GM12875 (cell line): ENCODE measurements at regions not wholly inside any gene's neighbourhood (a gene's known extent, or its start where the extent isn't known, plus 50 kb on each side); places are given as distances from the start of the nearest gene placed in this dataset.
"Not testable (repeated sequence)": the region's sequence is repeated elsewhere in the genome, so short reads cannot be mapped to it uniquely, and the experiment has no call there.

Experiments used
- H3K4me3 ChIP-seq: one replicate; pipeline ENCODE4 v1.5.1; 2011; ENCODE audit warnings: low read depth, low read length, control low read depth
- TF ChIP-seq, protein P1 (sequence below): IDR thresholded peaks from 2 replicates; pipeline ENCODE4 v1.5.1; 2011; ENCODE audit warnings: low read depth, mild to moderate bottlenecking, control low read depth, inconsistent platforms, low read length, moderate library complexity, borderline replicate concordance; ENCODE audit not compliant: insufficient read depth

DNA sequence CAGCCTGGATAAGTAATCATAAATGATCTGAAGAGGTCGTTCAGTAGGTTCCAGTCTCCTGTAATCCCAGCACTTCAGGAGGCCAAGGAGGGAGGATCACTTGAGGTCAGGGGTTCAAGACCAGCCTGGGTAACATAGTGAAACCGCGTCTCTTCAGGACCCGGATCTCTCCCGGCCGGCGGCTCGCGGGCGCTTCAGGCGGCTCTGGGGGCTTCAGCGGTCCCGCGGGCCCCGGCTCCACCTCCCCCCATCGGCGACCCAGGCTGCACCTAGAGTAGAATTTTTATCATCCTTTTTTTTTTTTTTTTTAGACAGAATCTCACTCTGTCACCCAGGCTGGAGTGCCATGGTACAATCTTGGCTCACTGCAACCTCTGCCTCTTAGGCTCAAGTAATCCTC is 95.9 kb downstream of the ABCC12 start:
- H3K4me3 ChIP-seq = no peak overlapping the region
- TF ChIP-seq, protein P1, sequence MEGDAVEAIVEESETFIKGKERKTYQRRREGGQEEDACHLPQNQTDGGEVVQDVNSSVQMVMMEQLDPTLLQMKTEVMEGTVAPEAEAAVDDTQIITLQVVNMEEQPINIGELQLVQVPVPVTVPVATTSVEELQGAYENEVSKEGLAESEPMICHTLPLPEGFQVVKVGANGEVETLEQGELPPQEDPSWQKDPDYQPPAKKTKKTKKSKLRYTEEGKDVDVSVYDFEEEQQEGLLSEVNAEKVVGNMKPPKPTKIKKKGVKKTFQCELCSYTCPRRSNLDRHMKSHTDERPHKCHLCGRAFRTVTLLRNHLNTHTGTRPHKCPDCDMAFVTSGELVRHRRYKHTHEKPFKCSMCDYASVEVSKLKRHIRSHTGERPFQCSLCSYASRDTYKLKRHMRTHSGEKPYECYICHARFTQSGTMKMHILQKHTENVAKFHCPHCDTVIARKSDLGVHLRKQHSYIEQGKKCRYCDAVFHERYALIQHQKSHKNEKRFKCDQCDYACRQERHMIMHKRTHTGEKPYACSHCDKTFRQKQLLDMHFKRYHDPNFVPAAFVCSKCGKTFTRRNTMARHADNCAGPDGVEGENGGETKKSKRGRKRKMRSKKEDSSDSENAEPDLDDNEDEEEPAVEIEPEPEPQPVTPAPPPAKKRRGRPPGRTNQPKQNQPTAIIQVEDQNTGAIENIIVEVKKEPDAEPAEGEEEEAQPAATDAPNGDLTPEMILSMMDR = no peak

DNA sequence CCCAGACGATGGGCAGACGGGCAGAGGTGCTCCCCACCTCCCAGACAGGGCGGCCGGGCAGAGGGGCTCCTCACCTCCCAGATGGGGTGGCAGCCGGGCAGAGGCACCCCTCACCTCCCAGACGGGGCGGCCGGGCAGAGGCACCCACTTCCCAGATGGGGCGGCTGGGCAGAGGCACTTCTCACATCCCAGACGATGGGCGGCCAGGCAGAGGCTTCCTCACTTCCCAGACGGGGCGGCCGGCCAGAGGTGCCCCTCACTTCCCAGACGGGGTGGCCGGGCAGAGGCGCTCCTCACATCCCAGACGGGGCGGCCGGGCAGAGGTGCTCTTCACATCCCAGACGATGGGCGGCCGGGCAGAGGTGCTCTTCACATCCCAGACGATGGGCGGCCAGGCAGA is 96.6 kb downstream of the ABCC12 start:
- not testable (repeated sequence) for H3K4me3 ChIP-seq

DNA sequence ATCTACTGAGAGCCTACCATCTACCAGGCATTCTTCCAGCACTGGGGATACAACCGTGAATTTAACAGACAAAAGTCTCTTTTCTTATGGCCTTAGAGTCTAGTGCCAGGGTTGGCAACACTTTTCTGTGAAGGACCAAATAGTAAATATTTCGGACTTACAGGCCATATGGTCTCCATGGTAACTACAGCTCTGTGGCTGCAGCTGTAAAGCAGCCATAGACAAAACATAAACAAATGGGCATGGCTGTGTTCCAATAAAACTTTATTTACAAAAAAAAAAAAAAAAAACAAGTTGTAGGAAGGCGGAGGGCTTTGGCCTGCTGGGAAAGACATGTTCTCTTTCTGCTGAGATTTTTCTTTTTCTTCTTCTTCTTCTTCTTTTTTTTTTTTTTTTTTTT is 98.7 kb downstream of the ABCC12 start:
- no peak overlapping the region for H3K4me3 ChIP-seq
- TF ChIP-seq, protein P1 = no peak

DNA sequence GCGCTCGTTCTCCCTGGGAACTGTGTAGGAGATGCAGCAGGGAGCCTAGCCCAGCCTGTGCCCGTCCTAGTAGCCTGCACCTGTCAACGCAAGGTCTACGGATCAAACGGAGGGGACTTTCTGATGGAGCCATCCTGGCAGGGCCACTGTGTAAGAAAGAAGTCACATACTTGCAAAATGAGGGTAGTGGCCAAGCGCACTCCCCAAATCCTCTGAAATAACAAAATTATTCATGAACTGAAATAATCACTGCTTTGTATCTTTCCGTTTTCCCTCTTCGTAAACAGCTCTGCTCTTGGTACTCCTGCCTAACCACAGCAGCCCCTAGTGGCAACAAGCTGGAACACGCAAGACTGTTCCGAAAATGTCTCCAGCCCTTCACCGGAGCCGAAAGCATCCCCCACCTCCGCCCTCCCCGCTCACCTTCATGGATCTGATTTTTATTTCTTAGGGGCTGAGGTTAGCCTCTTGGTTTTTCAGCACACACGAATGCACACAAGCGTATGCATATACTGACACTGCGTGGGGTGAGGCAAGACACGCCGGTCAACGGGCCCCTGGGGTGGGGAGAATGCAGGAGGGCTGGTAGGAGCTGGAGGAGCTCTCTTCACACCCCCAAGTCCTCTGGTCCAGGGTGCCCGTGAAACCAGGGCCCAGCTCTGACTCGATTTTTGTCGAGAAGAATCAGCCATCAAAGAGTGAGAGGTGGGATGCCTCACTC is 100.8 kb downstream of the ABCC12 start:
- no peak overlapping the region for H3K4me3 ChIP-seq
- TF ChIP-seq, protein P1 = peak; percentile 87

DNA sequence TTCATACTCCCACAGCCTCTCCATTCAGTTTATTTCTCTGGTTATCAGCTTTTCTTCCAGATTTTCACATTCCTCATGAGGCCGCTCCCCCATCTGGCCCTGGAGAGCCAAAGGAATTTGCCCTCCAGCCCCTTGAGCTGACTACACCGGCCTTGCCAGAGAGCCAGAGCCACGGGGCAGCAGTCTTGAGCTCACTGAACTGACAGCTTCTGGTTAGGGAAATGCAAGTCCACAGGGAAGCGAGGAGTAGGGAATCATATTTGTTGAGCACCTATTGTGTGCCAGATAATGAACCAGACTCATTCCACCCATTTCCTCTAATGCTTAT is 102.4 kb downstream of the ABCC12 start:
- H3K4me3 ChIP-seq = no peak overlapping the region
- TF ChIP-seq, protein P1 = no peak

DNA sequence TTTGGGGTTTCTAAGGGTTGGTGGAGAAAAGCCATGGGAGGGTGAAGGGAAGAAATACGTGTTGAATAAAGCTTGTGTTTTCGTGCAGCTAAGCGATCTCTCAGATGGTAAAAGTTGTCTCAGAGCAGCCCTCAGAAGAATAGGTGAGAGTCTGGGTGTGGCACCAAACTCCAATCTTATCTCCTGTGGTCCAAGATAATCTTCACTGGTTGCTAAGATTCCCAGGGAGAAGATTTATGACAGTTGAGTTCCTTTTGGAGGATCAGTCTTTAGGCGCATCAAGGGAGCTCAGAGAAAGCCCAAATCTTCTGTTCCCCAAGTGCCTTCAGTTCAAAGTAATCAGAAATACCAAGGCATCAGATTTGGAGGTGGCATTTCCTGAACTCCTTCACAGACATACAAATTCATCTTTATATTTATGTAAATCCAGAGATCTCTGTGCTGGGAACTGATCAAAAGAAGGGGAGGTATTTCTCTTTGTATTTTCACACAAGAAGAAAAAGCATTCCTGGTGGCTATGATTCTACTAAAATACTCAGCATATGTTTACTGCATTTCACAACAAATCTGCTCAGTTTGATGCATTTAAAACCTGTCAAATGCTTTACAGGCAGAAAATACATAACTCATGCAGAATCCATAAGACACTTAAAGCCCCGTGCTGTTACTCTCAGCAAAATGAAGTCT is 102.9 kb downstream of the ABCC12 start:
- no peak overlapping the region for H3K4me3 ChIP-seq

DNA sequence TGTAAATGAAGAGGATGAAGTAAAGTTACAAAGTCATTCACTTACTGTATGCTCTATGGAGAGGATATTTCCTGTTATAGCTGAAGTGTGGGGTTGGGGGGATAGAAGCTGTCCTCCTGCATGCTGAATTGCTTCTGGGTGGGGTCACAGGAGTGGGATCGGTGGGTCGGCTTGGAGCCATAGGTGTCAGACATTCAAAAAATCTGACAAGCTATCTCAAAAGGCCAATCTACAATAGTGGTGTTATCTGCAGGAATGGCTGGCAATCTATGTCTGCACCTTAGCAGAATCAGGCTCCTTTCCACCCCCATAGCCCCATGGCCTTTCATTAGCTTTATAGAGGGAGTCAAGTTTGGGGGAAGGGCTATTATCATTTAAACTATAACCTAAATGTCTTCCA is 104.9 kb downstream of the ABCC12 start:
- TF ChIP-seq, protein P1 = no peak
- no peak overlapping the region for H3K4me3 ChIP-seq

More for the DNA sequence above, 102.9 kb downstream of the ABCC12 start:
- TF ChIP-seq, protein P1 = no peak
